Psoas muscle (tissue), 7 donors: ENCODE measurements at regions not wholly inside any gene's neighbourhood (a gene's known extent, or its start where the extent isn't known, plus 50 kb on each side); places are given as distances from the start of the nearest gene placed in this dataset.

Experiments
- ATAC-seq, 4 donors: fragments of 200-7000 bp; cut with Tn5 transposase; one replicate each; pipeline ENCODE4 v1.9.1; 2020; ENCODE audit warnings: moderate library complexity in 3 of 4, mild to moderate bottlenecking in 2 of 4
- DNase-seq, 2 donors: peaks; one replicate each; pipeline ENCODE4 v3.0.0-alpha.2; 2020
- H3K27ac ChIP-seq: fragments of 200-600 bp; one replicate; pipeline ENCODE4 v1.8.0; 2022
- H3K27me3 ChIP-seq, 3 donors: fragments of 200-600 bp in 1 of 3; one replicate each; pipeline versions ENCODE4 v1.6.1 to v1.8.0; 2013 to 2022; ENCODE audit warnings: low read length in 2 of 3, mild to moderate bottlenecking in 2 of 3, moderate library complexity in 1 of 3; ENCODE audit not compliant: insufficient read depth in 3 of 3
- H3K36me3 ChIP-seq, 2 donors: fragments of 200-600 bp in 1 of 2; one replicate each; pipeline versions ENCODE4 v1.6.1 to v1.8.0; 2013 to 2022; ENCODE audit warnings: low read depth in 1 of 2, mild to moderate bottlenecking in 1 of 2, moderate library complexity in 1 of 2; ENCODE audit not compliant: insufficient read depth in 1 of 2
- H3K4me1 ChIP-seq: fragments of 200-600 bp; one replicate; pipeline ENCODE4 v1.8.0; 2022
- H3K4me3 ChIP-seq: fragments of 200-600 bp; one replicate; pipeline ENCODE4 v1.8.0; 2022; ENCODE audit warnings: mild to moderate bottlenecking
- H3K9me3 ChIP-seq: fragments of 200-600 bp; one replicate; pipeline ENCODE4 v1.8.0; 2022
- CTCF ChIP-seq: fragments of 200-600 bp; IDR thresholded peaks from one replicate; pipeline ENCODE4 v1.8.0; 2022; ENCODE audit warnings: antibody characterized with exemption
- WGBS, 3 donors: extraction: QIAGEN DNeasy Blood & Tissue Kit; methylation state at CpG; one replicate each; pipeline versions ENCODE4 v1.1.6 to v1.1.7; 2013; 5-methylcytosine and 5-hydroxymethylcytosine counted together
- intact Hi-C, 2 donors: fragments of 100-400 bp; cut with DNase I; formaldehyde crosslinking; loops; one replicate each; pipeline versions ENCODE4 v1.11.0 to v1.14.2; 2022
- donor health status: healthy with polysubstance abuse.
- donor health status: DM: no; HTN: no; CAD: no; lungs with moderate emphysema.
- donor health status: Bipolar disorder and iron deficiency.
- donor health status: healthy.
- donor health status: DM: yes; HTN: yes; CAD: no.
- donor health status: DM: no; HTN: no; CAD: no.
- donor health status: DM: yes; HTN: yes; CAD: no.

GRCh38 chr14:71488703-71489191, 443.5 kb upstream of the RGS6 start:
- Histone ChIP-seq H3K36me3 (no peaks in the 10 kb centered on the region), H3K27ac (no peak overlapping the region), H3K4me3 (no peak overlapping the region), H3K4me1 (no peaks in the 10 kb centered on the region), H3K9me3 (no peaks in the 10 kb centered on the region), H3K27me3 (no peaks in the 10 kb centered on the region)
- intact Hi-C loops = no loop called here
- no peak for TF ChIP-seq CTCF
- WGBS, 3 donors = 45 to 58% (median 55%) methylated on average over 4 of the region's 4 CpGs
- DNase-seq = no peak
- ATAC-seq = no peak

GRCh38 chr14:71489742-71490141, 442.5 kb upstream of the RGS6 start:
- Histone ChIP-seq H3K36me3 (no peaks in the 10 kb centered on the region), H3K4me3 (no peak overlapping the region), H3K9me3 (no peaks in the 10 kb centered on the region), H3K27me3 (no peaks in the 10 kb centered on the region), H3K27ac (no peak overlapping the region), H3K4me1 (no peaks in the 10 kb centered on the region)
- TF ChIP-seq CTCF = no peak
- intact Hi-C loops = no loop called here
- 96 to 98% (median 98%) methylated on average over 3 of the region's 3 CpGs for WGBS, 3 donors
- DNase-seq (no peak), ATAC-seq (no peak)

GRCh38 chr14:71491931-71492330, 440.3 kb upstream of the RGS6 start:
- DNase-seq (no peak), ATAC-seq (peak in 2 of 4 donors; percentile 79 to 92)
- intact Hi-C loops = no loop called here
- no peaks in the 10 kb centered on the region for H3K4me1 ChIP-seq
- peak overlapping the region; percentile 12 for H3K4me3 ChIP-seq
- no peaks in the 10 kb centered on the region for H3K36me3 ChIP-seq
- TF ChIP-seq CTCF = no peak
- peaks cover 3% of the 10 kb centered on the region for H3K9me3 ChIP-seq
- H3K27ac ChIP-seq = no peak overlapping the region
- no peaks in the 10 kb centered on the region for H3K27me3 ChIP-seq
- WGBS, 3 donors = 22 to 48% (median 32%) methylated on average over 6 of the region's 6 CpGs

- TF ChIP-seq CTCF = no peak
- H3K9me3 ChIP-seq = peaks cover 3% of the 10 kb centered on the region
- intact Hi-C loops = no loop called here
- H3K27ac ChIP-seq = no peak overlapping the region
- no peaks in the 10 kb centered on the region for H3K36me3 ChIP-seq
- DNase-seq = no peak
- ATAC-seq = peak in 2 of 4 donors; percentile 30 to 47
- H3K4me1 ChIP-seq = no peaks in the 10 kb centered on the region
- no peaks in the 10 kb centered on the region for H3K27me3 ChIP-seq
- WGBS, 3 donors = 76 to 87% (median 83%) methylated on average over 5 of the region's 5 CpGs
- H3K4me3 ChIP-seq = peak overlapping the region; percentile 12
Observed at GRCh38 chr14:71492346-71492745, 439.9 kb upstream of the RGS6 start.

GRCh38 chr14:71497645-71498086, 434.6 kb upstream of the RGS6 start:
- WGBS, 3 donors = 27 to 44% (median 36%) methylated on average over 2 of the region's 2 CpGs
- Histone ChIP-seq H3K36me3 (no peaks in the 10 kb centered on the region), H3K9me3 (peaks cover 3% of the 10 kb centered on the region), H3K27me3 (no peaks in the 10 kb centered on the region), H3K4me3 (no peak overlapping the region), H3K4me1 (no peaks in the 10 kb centered on the region), H3K27ac (no peak overlapping the region)
- no peak for TF ChIP-seq CTCF
- DNase-seq (no peak), ATAC-seq (no peak)
- intact Hi-C loops = no loop called here
